Neuronal stem cell (in vitro differentiated cells): ENCODE measurements at regions not wholly inside any gene's neighbourhood (a gene's known extent, or its start where the extent isn't known, plus 50 kb on each side); places are given as distances from the start of the nearest gene placed in this dataset.

Experiments
- DNase-seq: peaks from one replicate; pipeline ENCODE4 v3.0.0-alpha.2; 2013; ENCODE audit warnings: low spot score
- H2AFZ ChIP-seq: one replicate; pipeline ENCODE4 v1.6.1; 2013; ENCODE audit warnings: mild to moderate bottlenecking, low read length, inconsistent platforms
- H2AK5ac ChIP-seq: 2 replicates; pipeline ENCODE4 v1.6.1; 2013; ENCODE audit warnings: low read depth, mild to moderate bottlenecking, inconsistent platforms, low read length, moderate library complexity, mixed read lengths
- H2BK120ac ChIP-seq: 2 replicates; pipeline ENCODE4 v1.6.1; 2013; ENCODE audit warnings: low read depth, mild to moderate bottlenecking, inconsistent platforms, low read length, moderate library complexity, mixed read lengths
- H2BK12ac ChIP-seq: one replicate; pipeline ENCODE4 v1.6.1; 2013; ENCODE audit warnings: low read length, inconsistent platforms
- H2BK15ac ChIP-seq: 2 replicates; pipeline ENCODE4 v1.6.1; 2013; ENCODE audit warnings: mild to moderate bottlenecking, low read length, inconsistent platforms, mixed read lengths
- H2BK5ac ChIP-seq: one replicate; pipeline ENCODE4 v1.6.1; 2013; ENCODE audit warnings: inconsistent platforms, mild to moderate bottlenecking, low read length, moderate library complexity
- H3K14ac ChIP-seq: one replicate; pipeline ENCODE4 v1.6.1; 2013; ENCODE audit warnings: low read length, inconsistent platforms
- H3K18ac ChIP-seq: 2 replicates; pipeline ENCODE4 v1.6.1; 2013; ENCODE audit warnings: low read length, inconsistent platforms
- H3K23ac ChIP-seq: 2 replicates; pipeline ENCODE4 v1.6.1; 2013; ENCODE audit warnings: low read depth, mild to moderate bottlenecking, mixed read lengths, low read length, inconsistent platforms; ENCODE audit not compliant: poor library complexity
- H3K27ac ChIP-seq: replicated peaks from 3 replicates; pipeline ENCODE4 v1.5.1; 2013; ENCODE audit warnings: low read length, inconsistent platforms
- H3K27me3 ChIP-seq, 3 experiments: 2 replicates each; pipeline ENCODE4 v1.6.1; 2013; ENCODE audit warnings: low read length in 3 of 3, mild to moderate bottlenecking in 2 of 3, inconsistent platforms in 1 of 3, low read depth in 1 of 3, mixed read lengths in 1 of 3, moderate library complexity in 1 of 3; ENCODE audit not compliant: control insufficient read depth in 3 of 3, insufficient read depth in 3 of 3
- H3K36me3 ChIP-seq, 2 donors: replicated peaks in 1 of 2; 2 replicates each; pipeline ENCODE4 v1.6.1; 2013; ENCODE audit warnings: low read length in 2 of 2; ENCODE audit not compliant: control insufficient read depth in 2 of 2, insufficient read depth in 2 of 2
- H3K4ac ChIP-seq: 2 replicates; pipeline ENCODE4 v1.6.1; 2013; ENCODE audit warnings: inconsistent platforms, mild to moderate bottlenecking, low read length, moderate library complexity
- H3K4me1 ChIP-seq, 2 donors: 1 replicate in 1 of 2; 2 replicates in 1 of 2; pipeline ENCODE4 v1.6.1; 2013; ENCODE audit warnings: low read length in 2 of 2, low read depth in 1 of 2; ENCODE audit not compliant: control insufficient read depth in 2 of 2, insufficient read depth in 1 of 2
- H3K4me2 ChIP-seq: one replicate; pipeline ENCODE4 v1.6.1; 2013; ENCODE audit warnings: mild to moderate bottlenecking, low read length, inconsistent platforms; ENCODE audit not compliant: insufficient read depth, poor library complexity, severe bottlenecking
- H3K4me3 ChIP-seq, 2 donors: 2 replicates each; pipeline ENCODE4 v1.5.1; 2013; ENCODE audit warnings: low read length in 2 of 2, mild to moderate bottlenecking in 2 of 2, inconsistent platforms in 1 of 2, moderate library complexity in 1 of 2
- H3K79me1 ChIP-seq: one replicate; pipeline ENCODE4 v1.6.1; 2013; ENCODE audit warnings: low read depth, mild to moderate bottlenecking, inconsistent platforms, low read length, moderate library complexity
- H3K9ac ChIP-seq: one replicate; pipeline ENCODE4 v1.6.1; 2013; ENCODE audit warnings: mild to moderate bottlenecking, low read depth, low read length, inconsistent platforms; ENCODE audit not compliant: poor library complexity
- H3K9me3 ChIP-seq, 2 donors: replicated peaks in 1 of 2; 2 replicates each; pipeline versions ENCODE3 to v1.6.1; 2013; ENCODE audit warnings: low read length in 2 of 2, mild to moderate bottlenecking in 2 of 2, inconsistent platforms in 1 of 2, low read depth in 1 of 2, mixed read lengths in 1 of 2, moderate library complexity in 1 of 2; ENCODE audit not compliant: control insufficient read depth in 2 of 2, insufficient read depth in 1 of 2
- H4K8ac ChIP-seq: one replicate; pipeline ENCODE4 v1.6.1; 2013; ENCODE audit warnings: low read depth, mild to moderate bottlenecking, inconsistent platforms, low read length, moderate library complexity
- H4K91ac ChIP-seq: one replicate; pipeline ENCODE4 v1.6.1; 2013; ENCODE audit warnings: low read length, low read depth, mild to moderate bottlenecking, inconsistent platforms; ENCODE audit not compliant: poor library complexity
- WGBS, 2 donors: extraction: QIAGEN DNeasy Blood & Tissue Kit; methylation state at CpG; one replicate each; pipeline ENCODE4 v1.1.7; 2013; ENCODE audit warnings: missing lambda C conversion rate in 2 of 2, mixed read lengths in 1 of 2; ENCODE audit not compliant: insufficient read length in 2 of 2, insufficient replicate concordance in 1 of 2; ENCODE audit errors: extremely low coverage in 2 of 2; 5-methylcytosine and 5-hydroxymethylcytosine counted together

DNA sequence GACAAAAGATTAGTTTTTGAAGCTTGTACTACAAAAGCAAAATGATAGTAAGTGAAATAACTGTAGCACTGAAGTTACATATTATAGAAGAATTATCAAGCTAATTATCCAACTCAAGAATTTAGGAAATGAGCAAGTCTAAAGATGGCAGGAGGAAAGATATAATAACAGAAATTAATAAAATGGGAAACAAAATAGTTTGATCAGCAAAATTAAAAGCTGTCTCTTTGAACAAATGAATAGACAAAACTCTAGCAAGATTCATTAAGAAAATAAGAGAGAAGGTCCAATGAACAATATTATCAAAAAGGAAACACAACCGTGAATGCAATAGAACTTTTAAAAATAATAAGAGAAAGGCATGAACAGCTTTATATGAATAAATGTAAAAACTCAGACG is 224.3 kb upstream of the IRX5 start:
- H4K91ac ChIP-seq = no peak overlapping the region
- no peak overlapping the region for H2BK12ac ChIP-seq
- H2BK120ac ChIP-seq = no peak overlapping the region
- H3K4ac ChIP-seq = no peak overlapping the region
- no peak overlapping the region for H4K8ac ChIP-seq
- H2AFZ ChIP-seq = no peak overlapping the region
- no peak overlapping the region for H3K4me2 ChIP-seq
- WGBS, 2 donors = no CpG with 5 or more reads among the region's 2 CpGs
- H3K27me3 ChIP-seq = peaks cover 0 to 6% (median 0%) of the 10 kb centered on the region in 3 experiments
- H3K14ac ChIP-seq = no peak overlapping the region
- no peak overlapping the region for H2BK5ac ChIP-seq
- DNase-seq = no peak
- H2AK5ac ChIP-seq = no peak overlapping the region
- no peak overlapping the region for H3K27ac ChIP-seq
- no peaks in the 10 kb centered on the region for H3K9me3 ChIP-seq
- no peaks in the 10 kb centered on the region for H3K36me3 ChIP-seq
- no peak overlapping the region for H3K23ac ChIP-seq
- no peak overlapping the region for H2BK15ac ChIP-seq
- no peaks in the 10 kb centered on the region for H3K4me1 ChIP-seq
- no peaks in the 10 kb centered on the region for H3K79me1 ChIP-seq
- no peak overlapping the region for H3K9ac ChIP-seq
- no peak overlapping the region for H3K4me3 ChIP-seq
- no peak overlapping the region for H3K18ac ChIP-seq

DNA sequence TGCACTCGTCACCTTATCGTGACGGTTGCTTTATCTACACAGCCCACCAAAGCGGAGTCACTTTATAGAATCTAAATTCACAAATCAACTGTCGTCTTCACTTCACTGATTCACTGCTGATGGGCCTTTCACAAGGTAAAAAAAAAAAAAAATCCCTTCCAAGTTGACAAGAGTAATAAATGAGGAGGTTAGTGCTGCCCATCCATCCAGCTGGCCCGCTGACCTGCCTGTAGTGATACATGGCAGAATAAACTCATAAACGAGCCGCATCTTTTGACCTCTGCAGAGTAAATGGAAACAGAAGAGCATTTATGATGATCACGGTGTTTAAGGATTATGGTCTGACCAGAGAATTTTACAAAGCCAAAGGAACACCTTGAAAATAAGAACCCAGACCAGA is 227.3 kb upstream of the IRX5 start:
- Histone ChIP-seq H3K79me1 (no peaks in the 10 kb centered on the region), H3K4me3 (no peak overlapping the region), H2BK120ac (no peak overlapping the region), H3K4me2 (no peak overlapping the region), H4K8ac (no peak overlapping the region), H3K27me3 (no peaks in the 10 kb centered on the region), H3K36me3 (no peaks in the 10 kb centered on the region), H3K27ac (no peak overlapping the region), H3K18ac (no peak overlapping the region), H3K4me1 (no peaks in the 10 kb centered on the region), H3K9me3 (no peaks in the 10 kb centered on the region), H3K4ac (no peak overlapping the region), H3K9ac (no peak overlapping the region), H4K91ac (no peak overlapping the region), H3K14ac (no peak overlapping the region), H2BK15ac (no peak overlapping the region), H3K23ac (no peak overlapping the region), H2BK12ac (no peak overlapping the region), H2BK5ac (no peak overlapping the region), H2AK5ac (no peak overlapping the region), H2AFZ (no peak overlapping the region)
- DNase-seq = no peak
- no CpG with 5 or more reads among the region's 9 CpGs for WGBS, 2 donors

DNA sequence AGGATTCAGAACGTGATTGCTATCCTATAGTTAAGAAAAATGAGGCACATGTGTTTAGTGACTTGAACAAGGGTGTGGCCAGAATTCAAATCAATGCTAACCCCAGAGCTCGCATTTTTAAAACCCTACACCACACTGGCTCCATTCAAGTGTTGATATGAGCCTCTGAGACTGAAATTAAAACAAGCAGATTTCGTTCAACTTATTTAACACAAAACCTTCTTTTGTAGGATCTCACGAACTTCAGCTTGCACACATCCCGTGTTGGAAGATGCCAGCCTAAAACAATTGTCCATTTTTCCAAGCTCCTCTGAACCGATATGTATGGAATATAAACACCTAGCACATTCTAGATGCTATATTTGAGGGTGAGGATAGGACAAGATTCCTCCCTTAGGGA is 231.0 kb upstream of the IRX5 start:
- Histone ChIP-seq H2AK5ac (no peak overlapping the region), H3K79me1 (no peaks in the 10 kb centered on the region), H3K9me3 (no peaks in the 10 kb centered on the region), H3K23ac (no peak overlapping the region), H3K27ac (no peak overlapping the region), H3K4me1 (peaks cover 2 to 4% of the 10 kb centered on the region in 2 donors), H2BK5ac (no peak overlapping the region), H2AFZ (no peak overlapping the region), H4K91ac (no peak overlapping the region), H3K4ac (no peak overlapping the region), H3K18ac (no peak overlapping the region), H3K4me3 (no peak overlapping the region), H4K8ac (no peak overlapping the region), H3K4me2 (no peak overlapping the region), H3K14ac (no peak overlapping the region), H3K36me3 (no peaks in the 10 kb centered on the region), H3K9ac (no peak overlapping the region), H3K27me3 (peaks cover 0 to 8% (median 0%) of the 10 kb centered on the region in 3 experiments), H2BK15ac (no peak overlapping the region), H2BK120ac (no peak overlapping the region), H2BK12ac (no peak overlapping the region)
- no peak for DNase-seq
- WGBS, 2 donors = no CpG with 5 or more reads among the region's 6 CpGs

DNA sequence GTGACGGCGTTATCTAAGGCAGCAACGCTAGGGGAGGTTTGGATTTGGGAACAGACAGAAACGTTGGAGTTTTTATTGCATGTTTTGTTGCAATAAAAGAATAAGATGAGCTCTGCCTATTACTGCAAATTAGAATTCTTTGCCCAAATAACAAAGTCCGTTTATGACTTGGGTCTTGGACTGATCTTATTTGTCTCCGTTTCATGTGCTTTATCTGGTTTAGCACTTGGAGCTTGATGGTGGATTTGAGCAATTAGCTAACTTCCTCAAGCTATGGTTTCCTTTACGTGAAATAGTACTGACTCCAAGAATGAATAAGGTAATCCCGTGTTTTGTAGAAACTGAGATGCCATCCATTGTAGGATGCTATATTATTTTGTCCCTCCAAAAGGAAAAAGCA is 233.0 kb upstream of the IRX5 start:
- no CpG with 5 or more reads among the region's 8 CpGs for WGBS, 2 donors
- Histone ChIP-seq H2BK120ac (no peak overlapping the region), H4K91ac (no peak overlapping the region), H3K9ac (no peak overlapping the region), H3K4me3 (no peak overlapping the region), H3K18ac (no peak overlapping the region), H2BK15ac (no peak overlapping the region), H2BK12ac (no peak overlapping the region), H3K36me3 (no peaks in the 10 kb centered on the region), H3K27me3 (peaks cover 0 to 8% (median 0%) of the 10 kb centered on the region in 3 experiments), H3K4ac (no peak overlapping the region), H2BK5ac (no peak overlapping the region), H4K8ac (no peak overlapping the region), H2AFZ (no peak overlapping the region), H3K23ac (no peak overlapping the region), H2AK5ac (no peak overlapping the region), H3K9me3 (no peaks in the 10 kb centered on the region), H3K14ac (no peak overlapping the region), H3K4me2 (no peak overlapping the region), H3K27ac (no peak overlapping the region), H3K4me1 (peaks cover 2 to 4% of the 10 kb centered on the region in 2 donors), H3K79me1 (no peaks in the 10 kb centered on the region)
- DNase-seq = no peak
